ENCODE measurements at regions not wholly inside any gene's neighbourhood (a gene's known extent, or its start where the extent isn't known, plus 50 kb on each side); places are given as distances from the start of the nearest gene placed in this dataset.

- Histone ChIP-seq H3K4me1 (ENCODE audit: control insufficient read depth in 2 of 2, insufficient read depth in 2 of 2, low read length in 2 of 2) (no peaks in the 10 kb centered on the region), H3K27me3 (ENCODE audit: control insufficient read depth in 2 of 2, insufficient read depth in 2 of 2, low read length in 2 of 2) (no peaks in the 10 kb centered on the region), H3K9me3 (ENCODE audit: control insufficient read depth in 2 of 3, low read length in 3 of 3) (no peaks in the 10 kb centered on the region), H3K27ac (ENCODE audit: low read depth, low read length) (no peak overlapping the region), H3K4me3 (ENCODE audit: low read length) (no peak overlapping the region), H3K36me3 (ENCODE audit: control insufficient read depth in 2 of 3, insufficient read depth in 3 of 3, low read length in 3 of 3) (no peaks in the 10 kb centered on the region)
- DNase-seq (no peak), ATAC-seq (no peak)
- ChIA-PET CTCF (no interaction called here), POLR2A (no interaction called here)
- Mint-ChIP-seq H3K27me3 (no peaks in the 10 kb centered on the region), H3K4me1 (no peaks in the 10 kb centered on the region), H3K9me3 (peaks cover 0 to 24% (median 3%) of the 10 kb centered on the region in 11 donors), H3K36me3 (no peaks in the 10 kb centered on the region), H3K27ac (no peak overlapping the region), H3K4me3 (no peak overlapping the region)
- intact Hi-C loops (cut with micrococcal nuclease): no loop called here
Measured at GRCh38 chr13:103306163-103306562, 239.9 kb upstream of the SLC10A2 start.

GRCh38 chr13:103303078-103303651, 236.9 kb upstream of the SLC10A2 start:
- H3K4me3 Mint-ChIP-seq: no peak overlapping the region
- Histone ChIP-seq H3K9me3 (ENCODE audit: control insufficient read depth in 2 of 3, low read length in 3 of 3) (no peaks in the 10 kb centered on the region), H3K4me1 (ENCODE audit: control insufficient read depth in 2 of 2, insufficient read depth in 2 of 2, low read length in 2 of 2) (no peaks in the 10 kb centered on the region), H3K27ac (ENCODE audit: low read depth, low read length) (no peak overlapping the region), H3K36me3 (ENCODE audit: control insufficient read depth in 2 of 3, insufficient read depth in 3 of 3, low read length in 3 of 3) (no peaks in the 10 kb centered on the region), H3K4me3 (ENCODE audit: low read length) (no peak overlapping the region), H3K27me3 (ENCODE audit: control insufficient read depth in 2 of 2, insufficient read depth in 2 of 2, low read length in 2 of 2) (no peaks in the 10 kb centered on the region)
- peaks cover 0 to 7% (median 1%) of the 10 kb centered on the region in 11 donors for H3K9me3 Mint-ChIP-seq
- H3K27me3 Mint-ChIP-seq: no peaks in the 10 kb centered on the region
- no peaks in the 10 kb centered on the region for H3K4me1 Mint-ChIP-seq
- DNase-seq (no peak), ATAC-seq (no peak)
- H3K36me3 Mint-ChIP-seq: no peaks in the 10 kb centered on the region
- intact Hi-C loops (cut with micrococcal nuclease): no loop called here
- ChIA-PET CTCF (no interaction called here), POLR2A (no interaction called here)
- no peak overlapping the region for H3K27ac Mint-ChIP-seq

DNA sequence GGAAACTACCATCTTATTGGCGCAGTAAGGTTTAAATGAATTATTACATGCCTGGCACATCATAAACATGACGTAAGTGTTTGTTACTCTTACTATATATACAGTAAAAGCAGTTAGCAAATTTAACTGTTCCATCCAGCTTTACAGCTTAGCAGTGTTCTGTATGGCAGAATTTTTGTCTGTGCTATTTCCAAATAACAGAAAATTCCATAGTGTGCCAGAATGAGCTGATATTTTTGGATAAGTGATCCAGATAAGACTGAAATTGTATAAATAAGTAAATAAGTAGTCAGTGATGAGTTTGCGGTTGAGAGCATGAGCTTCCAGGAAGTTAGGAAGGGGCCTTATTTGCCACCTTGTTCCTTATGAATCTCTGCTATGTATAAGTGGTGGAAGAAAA, 236.5 kb upstream of the SLC10A2 start:
- H3K4me3 Mint-ChIP-seq: no peak overlapping the region
- Histone ChIP-seq H3K4me1 (ENCODE audit: control insufficient read depth in 2 of 2, insufficient read depth in 2 of 2, low read length in 2 of 2) (no peaks in the 10 kb centered on the region), H3K36me3 (ENCODE audit: control insufficient read depth in 2 of 3, insufficient read depth in 3 of 3, low read length in 3 of 3) (no peaks in the 10 kb centered on the region), H3K27me3 (ENCODE audit: control insufficient read depth in 2 of 2, insufficient read depth in 2 of 2, low read length in 2 of 2) (no peaks in the 10 kb centered on the region), H3K4me3 (ENCODE audit: low read length) (no peak overlapping the region), H3K9me3 (ENCODE audit: control insufficient read depth in 2 of 3, low read length in 3 of 3) (no peaks in the 10 kb centered on the region), H3K27ac (ENCODE audit: low read depth, low read length) (no peak overlapping the region)
- ATAC-seq (no peak), DNase-seq (no peak)
- intact Hi-C loops (cut with micrococcal nuclease): no loop called here
- POLR2A ChIA-PET: no interaction called here
- H3K9me3 Mint-ChIP-seq: peaks cover 0 to 5% (median 0%) of the 10 kb centered on the region in 11 donors
- H3K27ac Mint-ChIP-seq: no peak overlapping the region
- no peaks in the 10 kb centered on the region for H3K36me3 Mint-ChIP-seq
- no peaks in the 10 kb centered on the region for H3K4me1 Mint-ChIP-seq
- H3K27me3 Mint-ChIP-seq: no peaks in the 10 kb centered on the region
- CTCF ChIA-PET: no interaction called here

- ATAC-seq: no peak
- Histone ChIP-seq H3K36me3 (ENCODE audit: control insufficient read depth in 2 of 3, insufficient read depth in 3 of 3, low read length in 3 of 3) (no peaks in the 10 kb centered on the region), H3K27me3 (ENCODE audit: control insufficient read depth in 2 of 2, insufficient read depth in 2 of 2, low read length in 2 of 2) (no peaks in the 10 kb centered on the region), H3K4me1 (ENCODE audit: control insufficient read depth in 2 of 2, insufficient read depth in 2 of 2, low read length in 2 of 2) (no peaks in the 10 kb centered on the region), H3K27ac (ENCODE audit: low read depth, low read length) (no peak overlapping the region), H3K9me3 (ENCODE audit: control insufficient read depth in 2 of 3, low read length in 3 of 3) (peaks cover 0 to 7% (median 0%) of the 10 kb centered on the region in 3 experiments), H3K4me3 (ENCODE audit: low read length) (no peak overlapping the region)
- no peaks in the 10 kb centered on the region for H3K27me3 Mint-ChIP-seq
- no peak for DNase-seq
- H3K27ac Mint-ChIP-seq: no peak overlapping the region
- intact Hi-C loops (cut with micrococcal nuclease): no loop called here
- peaks cover 0 to 17% (median 7%) of the 10 kb centered on the region in 11 donors for H3K9me3 Mint-ChIP-seq
- H3K36me3 Mint-ChIP-seq: no peaks in the 10 kb centered on the region
- POLR2A ChIA-PET: no interaction called here
- H3K4me3 Mint-ChIP-seq: no peak overlapping the region
- no peaks in the 10 kb centered on the region for H3K4me1 Mint-ChIP-seq
- CTCF ChIA-PET: no interaction called here
Measured at GRCh38 chr13:103299079-103299478, 232.9 kb upstream of the SLC10A2 start.

DNA sequence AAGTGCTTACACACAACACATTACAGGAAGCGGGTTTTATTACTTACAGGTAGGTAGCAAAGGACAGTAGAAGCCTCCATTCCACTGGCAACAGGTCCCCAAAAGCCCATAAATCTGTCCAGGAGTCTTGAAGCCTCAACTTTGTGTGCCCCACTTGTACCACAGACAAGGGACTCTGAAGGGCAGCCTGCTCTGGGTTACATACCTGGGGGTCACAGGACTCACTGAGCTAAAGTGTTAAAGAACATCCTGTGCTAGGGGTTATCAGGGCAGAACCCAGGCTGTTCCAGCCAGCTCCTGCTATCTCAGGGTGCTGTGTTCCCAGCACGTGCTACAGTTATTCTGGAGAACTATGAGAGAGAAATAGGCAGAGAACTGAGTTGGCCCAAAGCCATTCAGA, 230.9 kb upstream of the SLC10A2 start:
- no peaks in the 10 kb centered on the region for H3K36me3 ChIP-seq (ENCODE audit: control insufficient read depth in 2 of 3, insufficient read depth in 3 of 3, low read length in 3 of 3)
- Mint-ChIP-seq H3K27ac (no peak overlapping the region), H3K27me3 (no peaks in the 10 kb centered on the region), H3K9me3 (peaks cover 0 to 17% (median 7%) of the 10 kb centered on the region in 11 donors), H3K4me3 (no peak overlapping the region), H3K36me3 (no peaks in the 10 kb centered on the region), H3K4me1 (no peaks in the 10 kb centered on the region)
- ChIA-PET CTCF (no interaction called here), POLR2A (no interaction called here)
- H3K27ac ChIP-seq (ENCODE audit: low read depth, low read length): no peak overlapping the region
- intact Hi-C loops (cut with micrococcal nuclease): no loop called here
- ATAC-seq: no peak
- H3K4me1 ChIP-seq (ENCODE audit: control insufficient read depth in 2 of 2, insufficient read depth in 2 of 2, low read length in 2 of 2): no peaks in the 10 kb centered on the region
- peaks cover 0 to 7% (median 0%) of the 10 kb centered on the region in 3 experiments for H3K9me3 ChIP-seq (ENCODE audit: control insufficient read depth in 2 of 3, low read length in 3 of 3)
- H3K27me3 ChIP-seq (ENCODE audit: control insufficient read depth in 2 of 2, insufficient read depth in 2 of 2, low read length in 2 of 2): no peaks in the 10 kb centered on the region
- no peak for DNase-seq
- H3K4me3 ChIP-seq (ENCODE audit: low read length): no peak overlapping the region

- Histone ChIP-seq H3K4me3 (ENCODE audit: low read length) (no peak overlapping the region), H3K36me3 (ENCODE audit: control insufficient read depth in 2 of 3, insufficient read depth in 3 of 3, low read length in 3 of 3) (no peaks in the 10 kb centered on the region), H3K27ac (ENCODE audit: low read depth, low read length) (no peak overlapping the region), H3K27me3 (ENCODE audit: control insufficient read depth in 2 of 2, insufficient read depth in 2 of 2, low read length in 2 of 2) (no peaks in the 10 kb centered on the region), H3K4me1 (ENCODE audit: control insufficient read depth in 2 of 2, insufficient read depth in 2 of 2, low read length in 2 of 2) (no peaks in the 10 kb centered on the region), H3K9me3 (ENCODE audit: control insufficient read depth in 2 of 3, low read length in 3 of 3) (peaks cover 0 to 3% (median 0%) of the 10 kb centered on the region in 3 experiments)
- CTCF ChIA-PET: no interaction called here
- Mint-ChIP-seq H3K4me3 (no peak overlapping the region), H3K4me1 (peaks cover 0 to 6% (median 4%) of the 10 kb centered on the region in 7 donors), H3K27me3 (no peaks in the 10 kb centered on the region), H3K9me3 (peaks cover 0 to 9% (median 5%) of the 10 kb centered on the region in 11 donors), H3K27ac (no peak overlapping the region), H3K36me3 (no peaks in the 10 kb centered on the region)
- no peak for ATAC-seq
- intact Hi-C loops (cut with micrococcal nuclease): no loop called here
- no peak for DNase-seq
- POLR2A ChIA-PET: no interaction called here
Measured at GRCh38 chr13:103291798-103292572, 225.8 kb upstream of the SLC10A2 start.

DNA sequence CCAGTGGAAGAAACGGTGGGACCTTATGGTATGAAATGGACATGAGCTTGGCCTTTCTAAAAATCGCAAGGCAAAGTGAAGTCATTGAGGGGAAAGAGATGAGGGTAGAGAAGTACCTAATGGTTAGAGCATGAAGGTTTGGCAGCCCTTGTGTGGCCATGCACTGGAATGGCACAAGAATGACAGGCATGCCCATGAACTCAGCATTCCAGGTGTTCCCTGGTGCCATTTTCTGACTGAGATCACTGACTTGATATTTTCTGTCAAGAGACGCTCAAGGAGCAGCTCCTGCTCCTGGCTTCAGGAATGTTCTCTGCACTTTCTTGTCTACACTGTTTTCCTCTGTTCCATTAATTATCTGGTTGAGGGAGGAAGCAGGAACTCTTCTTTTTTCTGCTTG, 225.0 kb upstream of the SLC10A2 start:
- ChIA-PET CTCF (no interaction called here), POLR2A (no interaction called here)
- Mint-ChIP-seq H3K9me3 (peaks cover 0 to 7% (median 2%) of the 10 kb centered on the region in 11 donors), H3K36me3 (no peaks in the 10 kb centered on the region), H3K4me3 (no peak overlapping the region), H3K27me3 (no peaks in the 10 kb centered on the region), H3K4me1 (peaks cover 0 to 6% (median 4%) of the 10 kb centered on the region in 7 donors), H3K27ac (no peak overlapping the region)
- H3K36me3 ChIP-seq (ENCODE audit: control insufficient read depth in 2 of 3, insufficient read depth in 3 of 3, low read length in 3 of 3): no peaks in the 10 kb centered on the region
- DNase-seq: no peak
- H3K27me3 ChIP-seq (ENCODE audit: control insufficient read depth in 2 of 2, insufficient read depth in 2 of 2, low read length in 2 of 2): no peaks in the 10 kb centered on the region
- no peaks in the 10 kb centered on the region for H3K9me3 ChIP-seq (ENCODE audit: control insufficient read depth in 2 of 3, low read length in 3 of 3)
- H3K27ac ChIP-seq (ENCODE audit: low read depth, low read length): no peak overlapping the region
- ATAC-seq: no peak
- intact Hi-C loops (cut with micrococcal nuclease): no loop called here
- no peak overlapping the region for H3K4me3 ChIP-seq (ENCODE audit: low read length)
- no peaks in the 10 kb centered on the region for H3K4me1 ChIP-seq (ENCODE audit: control insufficient read depth in 2 of 2, insufficient read depth in 2 of 2, low read length in 2 of 2)
